Activated naive CD4-positive, alpha-beta T cell (primary cell): ENCODE measurements at regions not wholly inside any gene's neighbourhood (a gene's known extent, or its start where the extent isn't known, plus 50 kb on each side); places are given as distances from the start of the nearest gene placed in this dataset.
"Not testable (repeated sequence)": the region's sequence is repeated elsewhere in the genome, so short reads cannot be mapped to it uniquely, and the experiment has no call there.

Experiments
- DNase-seq, 4 experiments: peaks; one replicate each; lab custom pipeline; 2025; lab: John Stamatoyannopoulos, UW

DNA sequence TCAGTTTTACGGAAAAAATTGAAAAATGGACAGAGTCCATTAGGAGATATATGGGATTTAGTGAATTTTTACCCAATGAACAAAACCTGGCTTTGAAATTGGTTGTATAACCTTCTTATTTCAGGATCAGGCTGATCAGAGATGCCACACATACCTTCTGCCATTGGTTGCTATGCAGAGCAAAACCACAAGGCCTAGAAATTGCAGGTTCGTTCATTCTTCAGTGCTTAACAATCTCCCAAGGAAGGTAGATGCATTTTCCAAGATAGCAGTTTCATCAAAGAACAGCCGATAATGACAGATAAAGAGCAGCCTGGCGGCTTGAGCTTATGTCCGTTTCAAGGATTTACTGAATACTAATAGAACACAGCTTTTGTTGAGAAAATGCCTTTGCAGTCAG is 868.8 kb downstream of the EPHA4 start:
- no peak for DNase-seq

DNA sequence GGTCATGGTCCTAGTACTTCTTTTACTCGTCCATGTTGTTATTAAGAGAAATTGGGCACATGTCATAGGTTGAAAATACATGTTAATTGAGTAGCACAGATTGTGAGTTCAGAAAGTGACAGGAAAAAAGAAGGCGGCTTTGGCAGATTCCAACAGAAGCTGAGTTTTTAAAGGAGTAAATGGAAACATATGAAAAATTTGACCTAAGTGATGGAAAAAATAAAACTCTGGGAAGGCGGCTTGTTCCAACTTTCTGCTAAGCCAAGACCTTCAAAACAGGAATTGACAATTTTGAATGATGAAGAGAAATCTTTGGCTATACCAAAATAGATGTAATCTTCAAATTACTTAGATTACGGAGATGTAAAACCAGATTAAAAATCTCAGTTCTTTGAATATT is 868.0 kb downstream of the EPHA4 start:
- DNase-seq = no peak

DNA sequence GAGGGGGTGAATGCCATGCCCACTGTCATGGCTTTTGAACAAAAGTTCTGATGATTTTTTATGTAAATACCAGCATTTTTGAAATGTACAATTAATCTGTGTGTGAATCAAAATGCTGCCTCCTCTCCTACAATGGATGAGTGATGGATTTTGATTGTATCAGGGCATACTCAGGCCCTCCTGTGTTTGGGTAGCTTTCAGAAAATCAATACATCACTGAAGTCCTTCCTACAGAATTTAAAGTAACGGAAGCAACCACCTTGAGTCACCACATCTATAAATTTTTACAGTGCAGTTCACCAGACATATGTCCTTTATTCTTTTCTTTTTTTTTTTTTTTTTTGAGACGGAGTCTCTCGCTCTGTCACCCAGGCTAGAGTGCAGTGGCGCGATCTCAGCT is 867.3 kb downstream of the EPHA4 start:
- DNase-seq = no peak

DNA sequence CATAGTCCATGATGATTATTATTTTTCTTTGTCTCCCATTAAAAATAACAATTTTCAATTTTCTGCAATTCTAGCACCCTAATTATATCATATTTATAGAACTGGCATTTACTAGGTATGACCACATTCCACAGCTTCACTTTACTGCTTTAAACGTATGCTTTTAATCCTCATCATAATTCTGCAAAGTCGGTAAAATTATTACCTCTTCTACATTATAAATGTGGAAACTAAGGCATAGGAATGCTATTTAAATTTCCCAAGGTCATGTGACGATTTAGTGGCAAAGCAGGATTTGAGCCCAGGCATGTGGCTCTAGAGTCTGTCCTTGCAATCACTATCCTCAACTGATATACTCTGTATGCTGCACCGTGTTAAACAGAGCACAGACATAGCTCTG is 866.4 kb downstream of the EPHA4 start:
- DNase-seq = no peak

DNA sequence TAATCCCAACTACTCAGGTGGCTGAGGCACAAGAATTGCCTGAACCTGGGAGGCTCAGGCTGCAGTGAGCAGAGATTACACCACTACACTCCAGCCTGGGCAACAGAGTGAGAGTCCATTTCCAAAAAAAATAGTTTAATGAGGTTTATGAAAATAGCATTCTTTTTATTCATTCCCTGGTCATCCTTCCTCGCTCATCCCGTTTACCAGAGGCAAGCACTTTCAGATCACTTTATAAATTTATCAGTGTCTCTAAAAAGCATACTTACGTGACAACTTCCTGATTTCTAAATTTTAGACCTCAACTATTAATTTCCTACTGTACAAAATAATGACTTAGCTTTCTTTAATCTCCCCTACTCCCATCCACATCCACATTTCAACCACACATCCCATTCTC is 864.8 kb downstream of the EPHA4 start:
- DNase-seq = no peak

DNA sequence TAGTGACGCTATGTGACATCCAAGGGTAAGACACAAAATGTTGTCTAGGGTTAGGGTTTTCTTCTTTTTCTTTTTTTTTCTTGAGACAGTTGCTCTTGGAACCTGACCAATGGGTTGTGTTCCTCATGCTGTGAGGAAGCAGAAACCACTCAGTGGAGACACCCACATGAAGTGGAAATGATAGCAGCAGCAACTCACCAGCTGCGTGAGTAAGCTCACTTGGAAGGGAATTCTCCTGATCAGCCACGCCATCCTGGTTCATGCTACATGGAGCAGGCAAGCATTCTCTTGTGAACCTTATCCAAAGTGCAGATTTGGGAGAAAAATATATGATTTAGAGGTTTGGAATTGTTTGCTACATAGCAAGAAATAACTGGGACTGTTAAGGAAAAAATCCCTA is 863.7 kb downstream of the EPHA4 start:
- no peak for DNase-seq

DNA sequence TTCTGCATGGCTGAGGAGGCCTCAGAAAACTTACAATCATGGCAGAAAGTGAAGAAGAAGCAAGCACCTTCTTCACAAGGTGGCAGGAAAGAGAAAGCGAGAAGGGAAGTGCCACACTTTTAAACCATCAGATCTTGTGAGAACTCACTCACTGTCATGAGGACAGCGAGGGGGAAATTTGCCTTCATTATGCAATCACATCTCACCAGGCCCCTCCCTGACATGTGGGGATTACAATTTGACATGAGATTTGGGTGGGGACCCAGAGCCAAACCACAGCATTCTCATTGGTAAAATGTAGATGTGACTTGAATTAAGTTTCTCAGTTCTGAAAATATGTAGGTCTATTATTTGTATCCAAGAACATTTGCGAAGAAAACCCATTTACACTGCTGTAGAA is 854.8 kb downstream of the EPHA4 start:
- DNase-seq = no peak

DNA sequence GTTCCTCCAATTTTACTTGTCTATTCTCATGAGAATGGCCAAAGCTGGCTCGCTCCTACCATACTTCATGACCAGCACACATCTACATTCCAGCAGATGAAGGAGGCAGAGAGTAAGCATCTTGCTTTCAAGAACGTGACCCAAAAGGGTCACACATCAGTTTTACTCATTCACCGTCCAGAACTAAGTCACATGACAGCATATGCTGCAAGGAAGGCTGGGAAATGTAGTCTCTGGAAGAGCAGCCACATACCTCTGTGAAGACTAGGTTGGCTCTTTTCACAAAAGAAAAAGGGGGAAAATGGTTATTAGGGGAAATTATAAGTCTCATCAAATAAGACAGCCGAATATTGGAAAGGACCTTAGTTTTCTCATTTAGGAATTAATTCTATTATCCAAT is 835.3 kb downstream of the EPHA4 start:
- no peak for DNase-seq

DNA sequence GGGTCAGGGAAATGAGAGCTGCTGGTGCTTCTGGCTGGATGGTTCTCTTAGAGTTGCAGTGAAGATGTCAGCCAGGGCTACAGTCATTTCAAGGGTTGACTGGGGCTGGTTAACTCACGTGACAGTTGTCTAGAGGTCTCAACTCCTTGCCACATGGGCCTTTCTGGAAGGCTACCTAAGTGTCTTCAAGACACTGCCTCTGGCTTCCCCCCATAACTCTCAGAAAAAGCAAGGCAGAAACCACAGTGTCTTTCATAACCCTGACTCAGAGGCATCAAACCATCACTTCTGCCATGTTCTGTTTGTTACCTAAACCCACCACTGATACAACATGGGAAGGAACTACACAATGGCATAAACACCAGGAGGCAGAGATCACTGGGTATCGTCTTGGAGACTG is 828.9 kb downstream of the EPHA4 start:
- no peak for DNase-seq

DNA sequence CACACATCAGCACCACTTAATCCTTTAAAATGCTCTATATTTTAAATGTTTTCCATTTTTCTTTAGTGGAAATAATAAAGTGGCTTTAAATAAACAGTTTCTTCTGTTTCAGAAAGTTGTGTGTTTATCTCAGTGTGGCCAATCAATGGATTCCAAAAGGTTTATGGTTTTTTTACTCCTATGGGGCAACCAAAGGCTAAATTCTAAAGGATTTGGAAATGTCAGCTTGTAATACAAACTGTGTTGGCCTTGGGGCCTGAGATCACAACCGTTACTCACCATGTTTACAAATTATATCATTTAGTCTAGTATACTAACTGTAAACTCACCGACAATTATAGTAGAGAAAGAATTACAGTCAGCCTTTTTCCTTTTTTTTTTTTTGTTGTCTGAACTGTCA is 827.2 kb downstream of the EPHA4 start:
- DNase-seq = no peak

DNA sequence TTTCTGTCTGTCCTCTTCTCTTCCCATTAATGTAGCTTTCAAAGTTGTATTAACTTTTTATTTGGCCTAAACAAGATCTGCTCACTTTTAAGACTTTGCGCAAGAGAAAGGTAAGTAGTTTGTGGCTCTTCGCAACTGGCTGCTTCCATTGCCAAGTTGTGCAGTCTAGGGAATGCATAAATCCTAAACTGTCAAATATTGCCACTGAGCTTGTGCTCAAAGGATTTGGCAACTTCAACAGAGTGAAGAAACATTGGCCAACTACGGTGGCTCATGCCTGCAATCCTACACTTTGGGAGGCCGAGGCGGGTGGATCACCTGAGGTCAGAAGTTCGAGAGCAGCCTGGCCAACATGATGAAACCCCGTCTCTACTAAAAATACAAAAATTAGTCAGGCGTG is 826.4 kb downstream of the EPHA4 start:
- DNase-seq = no peak

DNA sequence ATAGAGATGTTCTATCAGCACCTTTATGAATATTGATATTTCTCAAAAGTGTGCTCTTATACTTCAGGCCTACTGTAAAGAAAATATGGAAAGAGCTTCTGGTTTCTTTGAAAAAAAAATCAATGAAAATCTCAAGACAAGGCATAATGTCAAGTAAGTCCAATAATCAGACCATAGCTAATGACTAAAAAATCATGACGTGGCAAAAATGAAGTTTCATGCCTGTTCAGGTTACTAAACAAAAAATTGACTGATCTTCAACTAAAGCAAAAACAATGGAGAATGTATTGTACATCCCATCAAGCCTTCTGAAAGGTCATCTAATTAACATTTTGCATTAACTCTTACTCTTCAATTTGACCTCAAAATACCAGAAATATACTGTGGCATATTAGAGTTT is 824.4 kb downstream of the EPHA4 start:
- DNase-seq = no peak

DNA sequence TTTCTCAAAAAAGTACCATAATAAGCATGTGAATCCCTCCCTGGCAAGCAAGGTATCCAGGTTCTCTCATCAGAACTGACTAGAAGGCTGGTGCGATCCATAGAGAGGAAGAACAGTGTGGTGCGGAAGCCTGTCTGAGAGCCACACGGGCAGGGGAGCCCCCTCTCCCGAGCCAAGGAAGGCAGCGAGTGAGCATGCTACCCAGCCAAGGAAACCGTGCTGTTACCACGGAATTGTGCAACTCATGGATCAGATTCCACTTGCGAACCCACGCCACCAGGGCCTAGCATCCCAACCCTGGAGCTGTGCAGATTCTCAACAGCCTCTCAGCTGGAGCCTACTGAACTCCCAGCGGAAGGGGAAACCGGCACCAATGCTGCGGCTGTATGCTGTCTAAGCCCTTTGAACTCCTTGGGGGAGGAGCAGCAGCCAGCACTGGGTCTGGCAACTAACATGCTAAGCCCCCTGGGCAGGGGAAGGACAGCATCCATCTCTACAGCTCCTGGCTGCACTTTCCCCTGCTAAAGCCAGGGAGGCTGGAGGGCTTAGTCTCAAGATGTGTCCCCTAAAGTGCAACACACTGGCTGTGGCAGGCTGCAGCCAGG is 823.1 kb downstream of the EPHA4 start:
- DNase-seq = no peak

DNA sequence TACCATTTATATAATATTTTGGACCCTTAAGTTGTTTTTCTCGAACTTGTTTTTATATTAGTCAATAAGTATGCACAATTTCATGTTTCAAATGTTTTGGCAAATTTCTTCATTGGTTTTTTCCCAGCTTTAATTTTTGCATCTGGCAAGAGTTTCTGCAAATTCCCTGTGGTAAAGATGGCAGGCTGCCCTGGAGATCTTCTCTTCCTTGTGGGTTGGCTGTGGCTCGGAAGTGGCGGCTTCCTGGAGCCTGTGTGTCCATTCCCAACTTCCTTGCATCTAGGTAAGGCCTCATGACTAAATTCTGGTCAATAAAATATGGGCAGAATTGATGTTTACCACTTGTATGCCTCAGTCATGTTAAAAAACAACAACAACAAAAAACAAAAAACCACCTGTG is 818.6 kb downstream of the EPHA4 start:
- DNase-seq = no peak

DNA sequence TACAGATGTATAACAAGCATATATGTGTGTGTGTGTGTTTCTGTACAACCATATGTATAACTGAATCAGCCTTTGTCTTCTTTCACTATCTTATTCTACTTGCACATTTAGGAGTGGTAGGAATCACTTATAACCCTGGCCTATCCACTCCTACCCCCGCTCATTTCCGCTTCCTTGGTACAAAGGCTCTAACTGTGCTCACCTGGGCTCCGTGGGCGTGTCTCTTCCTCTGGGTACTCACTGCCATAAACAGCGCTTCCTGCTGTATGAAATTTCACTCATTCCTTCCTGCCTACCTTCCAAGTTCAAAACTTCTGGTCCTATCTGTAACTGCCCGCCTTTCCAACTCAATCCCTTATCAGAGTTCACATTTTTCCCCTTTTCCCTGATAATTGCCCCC is 815.5 kb downstream of the EPHA4 start:
- DNase-seq = no peak

DNA sequence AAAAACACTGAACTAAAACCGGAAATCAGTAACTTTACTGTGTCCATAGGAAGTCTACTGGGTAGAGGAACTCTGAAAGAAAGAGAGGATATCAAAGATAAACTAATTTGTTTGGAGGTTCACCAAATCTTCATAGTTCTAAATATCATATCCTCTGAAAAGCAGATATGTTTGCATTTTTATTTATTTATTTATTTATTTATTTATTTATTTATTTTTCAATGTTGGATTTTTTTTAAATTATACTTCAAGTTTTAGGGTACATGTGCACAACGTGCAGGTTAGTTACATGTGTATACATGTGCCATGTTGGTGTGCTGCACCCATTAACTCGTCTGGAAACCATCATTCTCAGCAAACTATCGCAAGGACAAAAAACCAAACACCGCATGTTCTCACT is 813.7 kb downstream of the EPHA4 start:
- DNase-seq = not testable (repeated sequence)

DNA sequence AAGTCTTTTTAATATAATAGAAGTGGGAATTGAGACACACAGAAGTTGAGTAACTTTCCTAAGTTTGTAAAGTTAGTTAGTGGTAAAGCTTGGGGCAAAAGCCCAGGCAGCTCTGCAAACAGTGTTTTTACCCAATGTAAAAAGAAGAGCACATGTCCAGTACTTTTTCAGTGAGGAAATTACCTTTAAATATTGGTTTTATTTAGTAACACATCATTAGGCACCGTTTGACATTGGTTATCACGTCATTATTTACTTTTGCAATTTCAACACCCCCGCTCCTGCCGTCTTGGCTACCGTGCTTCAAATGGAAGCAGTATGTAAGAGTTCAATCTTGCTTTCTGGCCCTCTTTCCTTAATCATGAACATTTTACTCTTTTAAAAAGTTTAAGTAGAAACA is 807.9 kb downstream of the EPHA4 start:
- no peak for DNase-seq

DNA sequence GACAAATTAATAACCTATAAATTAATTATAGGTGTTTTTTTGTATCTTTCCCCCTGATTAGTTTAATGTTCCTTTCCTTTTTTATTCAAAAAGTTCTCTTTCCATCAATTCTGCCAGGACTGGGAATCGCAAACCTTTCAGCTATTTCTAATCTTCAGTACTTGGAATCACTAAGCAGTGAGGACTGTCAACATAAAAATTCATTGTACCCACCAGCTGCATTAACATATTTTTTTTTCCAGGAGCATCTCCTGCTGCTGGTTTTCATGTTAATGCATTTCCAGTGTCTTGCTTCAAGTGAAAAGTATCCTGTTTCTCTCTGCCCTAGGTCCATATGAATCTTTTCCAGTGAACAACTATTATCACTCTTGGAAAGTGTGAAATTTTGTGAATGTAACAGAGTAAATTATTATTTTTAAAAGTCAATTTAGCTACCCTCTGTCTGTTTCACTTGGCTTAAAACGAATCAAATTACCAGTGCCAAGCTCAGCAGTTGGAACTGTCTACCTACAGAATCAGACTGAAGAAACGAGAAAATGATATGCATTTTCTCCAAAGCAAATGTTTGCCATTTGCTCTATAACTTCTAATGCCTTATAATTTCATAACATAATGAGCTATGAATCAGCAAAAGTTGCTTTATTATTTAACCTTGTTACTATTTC is 804.4 kb downstream of the EPHA4 start:
- no peak for DNase-seq

DNA sequence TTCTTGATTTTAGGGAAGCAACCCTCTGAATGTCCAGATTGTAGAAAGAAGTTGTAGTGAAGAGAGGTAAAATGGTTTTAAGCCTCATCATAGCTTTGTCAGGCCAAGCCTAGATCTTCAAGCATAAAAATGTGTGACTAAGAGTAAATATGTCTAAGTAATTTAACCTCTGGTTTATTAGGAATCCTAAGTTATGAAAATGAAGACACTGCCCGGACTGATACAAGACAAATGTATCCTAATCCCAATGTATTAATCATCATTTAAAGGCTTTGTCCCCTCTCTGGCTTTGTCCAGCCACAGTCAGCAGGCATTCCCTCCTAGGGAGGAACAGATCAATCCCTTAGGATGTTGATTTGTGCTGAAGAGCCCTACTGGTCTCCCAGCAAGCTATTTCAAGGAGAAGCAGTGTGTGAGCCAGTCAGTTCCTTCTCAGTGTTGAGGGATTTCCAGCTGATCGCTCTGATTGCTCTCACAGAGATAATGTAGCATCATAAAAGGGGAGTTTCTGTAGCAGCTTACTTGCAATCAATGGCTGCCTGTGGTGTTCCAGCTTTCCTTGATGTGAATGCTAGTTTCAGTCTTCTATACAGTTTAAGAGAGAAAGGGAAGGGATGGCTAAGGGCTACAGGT is 796.1 kb downstream of the EPHA4 start:
- DNase-seq = no peak

DNA sequence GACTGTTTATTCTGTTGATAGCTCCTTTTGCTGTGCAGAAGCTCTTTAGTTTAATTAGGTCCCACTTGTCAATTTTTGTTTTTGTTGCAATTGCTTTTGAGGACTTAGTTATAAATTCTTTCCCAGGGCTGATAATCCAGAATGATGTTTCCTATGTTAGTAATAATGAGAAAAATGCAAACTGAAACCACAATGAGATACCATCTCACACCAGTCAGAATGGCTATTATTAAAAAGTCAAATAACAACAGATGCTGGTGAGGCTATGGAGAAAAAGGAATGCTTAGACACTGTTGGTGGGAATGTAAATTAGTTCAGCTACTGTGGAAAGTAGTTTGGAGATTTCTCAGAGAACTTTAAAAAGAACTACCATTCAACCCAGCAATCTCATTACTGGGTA is 793.0 kb downstream of the EPHA4 start:
- not testable (repeated sequence) for DNase-seq

DNA sequence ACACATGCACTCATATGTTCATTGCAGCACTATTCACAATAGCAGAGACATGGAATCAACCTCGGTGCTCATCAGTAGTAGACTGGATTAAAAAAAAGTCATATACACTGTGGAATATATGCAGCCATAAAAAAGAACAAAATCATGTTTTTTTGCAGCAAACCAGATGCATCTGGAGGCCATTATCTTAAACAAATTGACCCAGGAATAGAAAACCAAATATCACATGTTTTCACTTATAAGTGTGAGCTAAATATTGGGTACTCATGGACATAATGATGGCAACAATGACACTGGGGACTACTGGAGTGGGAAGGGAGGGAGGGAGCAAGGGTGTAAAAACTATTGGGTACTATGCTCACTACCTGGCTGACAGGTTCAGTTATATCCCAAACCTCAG is 792.6 kb downstream of the EPHA4 start:
- DNase-seq = no peak

DNA sequence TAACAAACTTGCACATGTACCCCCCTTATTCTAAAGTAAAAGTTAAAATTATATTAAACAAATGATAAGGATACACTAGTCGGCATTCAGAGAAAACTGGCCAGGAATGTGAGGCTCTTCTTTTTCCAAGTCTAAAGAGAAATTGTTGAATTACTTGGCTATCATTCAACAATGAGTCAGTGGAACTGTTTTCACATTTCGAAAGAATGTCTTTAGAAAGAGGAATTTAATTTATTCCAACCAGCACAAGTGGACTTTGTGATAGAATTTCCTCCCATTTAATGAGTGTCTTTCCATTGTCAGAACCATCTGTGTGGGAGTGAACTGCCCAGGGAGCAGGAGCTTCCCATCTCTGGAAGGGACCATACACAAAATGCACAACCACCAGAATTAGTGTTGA is 792.2 kb downstream of the EPHA4 start:
- DNase-seq = no peak

DNA sequence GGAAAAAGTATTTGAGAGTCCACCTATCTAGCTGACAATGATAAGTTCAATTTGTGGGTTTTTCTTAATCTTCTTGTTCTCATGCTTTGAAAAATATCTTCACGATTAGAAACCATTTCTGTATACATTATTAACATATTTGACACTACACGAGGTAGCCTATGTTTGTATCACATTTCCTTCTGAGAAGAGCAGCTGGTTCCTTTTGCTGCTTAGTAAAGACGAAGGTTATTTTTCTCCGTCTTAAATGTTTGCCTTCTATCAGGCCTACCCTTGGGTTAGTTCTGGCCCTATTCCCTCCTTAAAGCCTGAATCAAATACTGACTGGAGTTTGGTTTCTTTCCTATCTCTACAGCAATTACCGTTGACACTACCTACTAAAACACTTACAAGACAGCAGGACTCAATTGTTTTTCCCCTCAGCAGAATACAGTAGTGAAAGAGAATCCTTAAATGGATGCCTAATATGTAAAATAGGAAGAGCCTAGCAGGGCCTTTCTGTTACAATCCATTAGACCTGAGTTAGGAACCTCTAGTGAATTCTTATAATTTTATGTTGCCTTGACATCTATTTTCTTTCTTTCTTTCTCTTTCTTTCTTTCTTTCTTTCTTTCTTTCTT is 790.4 kb downstream of the EPHA4 start:
- no peak for DNase-seq
